ENCODE measurements at regions not wholly inside any gene's neighbourhood (a gene's known extent, or its start where the extent isn't known, plus 50 kb on each side); places are given as distances from the start of the nearest gene placed in this dataset.

GRCh38 chr5:61617995-61618525, 286.0 kb downstream of the ZSWIM6 start:
- no peak for TF ChIP-seq CTCF (IDR thresholded peaks at IDR 0.05)
- no peak for TF ChIP-seq POLR2A (IDR thresholded peaks at IDR 0.05)
- intact Hi-C loops (cut with DNase I), result no loop called here

GRCh38 chr5:61618577-61618976, 286.5 kb downstream of the ZSWIM6 start:
- H3K9me3 ChIP-seq, result no peaks in the 10 kb centered on the region
- H3K27me3 ChIP-seq, result no peaks in the 10 kb centered on the region
- ATAC-seq, result no peak
- no peak overlapping the region for H3K4me3 ChIP-seq
- intact Hi-C loops (cut with DNase I), result no loop called here
- no peak for DNase-seq
- TF ChIP-seq POLR2A (IDR thresholded peaks at IDR 0.05), result no peak
- no peak for TF ChIP-seq CTCF (IDR thresholded peaks at IDR 0.05)
- 90 to 95% methylated on average over 4 of the region's 4 CpGs for WGBS, 2 donors
- no peaks in the 10 kb centered on the region for H3K36me3 ChIP-seq (replicated peaks in 1 of 2; ENCODE audit: insufficient read depth in 1 of 2, low read depth in 2 of 2)
- H3K4me1 ChIP-seq, result peaks cover 18% of the 10 kb centered on the region
- no peak overlapping the region for H3K27ac ChIP-seq

More at GRCh38 chr5:61617995-61618525, 286.0 kb downstream of the ZSWIM6 start:
- 92 to 93% methylated on average over 2 of the region's 2 CpGs for WGBS, 2 donors
- ATAC-seq, result no peak
- H3K36me3 ChIP-seq (replicated peaks in 1 of 2; ENCODE audit: insufficient read depth in 1 of 2, low read depth in 2 of 2), result no peaks in the 10 kb centered on the region
- H3K4me3 ChIP-seq, result no peak overlapping the region
- no peaks in the 10 kb centered on the region for H3K27me3 ChIP-seq
- H3K27ac ChIP-seq, result no peak overlapping the region
- DNase-seq, result no peak
- no peaks in the 10 kb centered on the region for H3K9me3 ChIP-seq
- H3K4me1 ChIP-seq, result peaks cover 18% of the 10 kb centered on the region

GRCh38 chr5:61619289-61619688, 287.2 kb downstream of the ZSWIM6 start:
- Histone ChIP-seq H3K36me3 (replicated peaks in 1 of 2; ENCODE audit: insufficient read depth in 1 of 2, low read depth in 2 of 2) (no peaks in the 10 kb centered on the region), H3K4me3 (no peak overlapping the region), H3K4me1 (peaks cover 18% of the 10 kb centered on the region), H3K27me3 (no peaks in the 10 kb centered on the region), H3K27ac (no peak overlapping the region), H3K9me3 (no peaks in the 10 kb centered on the region)
- no peak for ATAC-seq
- intact Hi-C loops (cut with DNase I), result no loop called here
- 84 to 87% methylated on average over 3 of the region's 3 CpGs for WGBS, 2 donors
- DNase-seq, result no peak
- TF ChIP-seq POLR2A (IDR thresholded peaks at IDR 0.05) (no peak), CTCF (IDR thresholded peaks at IDR 0.05) (no peak)

- no peak overlapping the region for H3K4me3 ChIP-seq
- WGBS, 2 donors, result 87 to 89% methylated on average over 7 to 8 of the region's 8 CpGs
- H3K4me1 ChIP-seq, result peaks cover 19% of the 10 kb centered on the region
- ATAC-seq, result no peak
- H3K9me3 ChIP-seq, result no peaks in the 10 kb centered on the region
- no peaks in the 10 kb centered on the region for H3K27me3 ChIP-seq
- intact Hi-C loops (cut with DNase I), result no loop called here
- no peaks in the 10 kb centered on the region for H3K36me3 ChIP-seq (replicated peaks in 1 of 2; ENCODE audit: insufficient read depth in 1 of 2, low read depth in 2 of 2)
- peak overlapping the region in 1 of 4 donors; percentile 4 for H3K27ac ChIP-seq
- TF ChIP-seq CTCF (IDR thresholded peaks at IDR 0.05) (no peak), POLR2A (IDR thresholded peaks at IDR 0.05) (no peak)
- no peak for DNase-seq
Observed at GRCh38 chr5:61619777-61620518, 287.9 kb downstream of the ZSWIM6 start.

Measured in body of pancreas (tissue), 4 donors.